CD4-positive, alpha-beta T cell treated with Interleukin-1 beta for 1 hour (primary cell): ENCODE measurements at regions not wholly inside any gene's neighbourhood (a gene's known extent, or its start where the extent isn't known, plus 50 kb on each side); places are given as distances from the start of the nearest gene placed in this dataset.

Experiments
- DNase-seq, 2 donors: peaks; one replicate each; pipeline ENCODE4 v3.0.0-alpha.2; 2020 to 2022

- no peak for DNase-seq
Measured at GRCh38 chr3:963255-963654, 129.6 kb upstream of the CNTN6 start.

DNA sequence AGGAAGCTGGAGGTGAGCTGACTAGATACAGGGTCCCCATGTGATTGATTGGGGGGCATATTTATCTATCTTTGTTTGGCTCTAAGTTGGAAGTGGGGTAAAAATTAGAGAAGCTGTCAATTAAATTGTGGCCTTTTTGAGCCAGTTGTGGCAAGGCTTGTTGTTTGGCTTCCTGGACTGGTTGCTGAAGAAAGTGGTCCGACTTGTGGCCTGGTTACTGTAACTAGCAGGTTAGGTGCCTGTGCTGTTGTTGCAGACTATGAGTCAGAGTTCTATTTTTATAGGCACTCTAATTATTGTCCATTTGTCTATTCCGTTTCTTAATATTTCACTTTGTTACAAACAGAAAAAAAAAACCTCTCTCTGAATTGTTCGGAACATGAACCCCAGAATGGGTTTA lies 129.1 kb upstream of the CNTN6 start:
- no peak for DNase-seq

DNA sequence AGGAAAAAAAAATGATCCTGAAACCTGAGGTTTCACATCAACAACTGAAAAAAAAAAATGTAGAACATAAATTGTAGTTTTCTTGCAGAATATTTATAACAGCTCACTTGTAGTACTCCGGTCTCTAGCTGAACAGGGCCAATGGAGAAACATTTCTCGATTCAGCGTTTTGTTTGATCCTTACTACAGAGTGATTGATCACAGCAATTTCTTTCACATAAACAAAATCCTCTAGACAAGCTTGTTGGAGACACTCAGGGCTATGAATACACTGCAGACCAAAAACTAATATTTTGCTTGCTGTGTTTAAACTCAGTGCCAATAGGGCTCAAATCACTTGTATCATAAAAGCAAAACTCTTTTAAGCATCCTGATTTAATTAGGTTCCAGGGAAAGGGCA lies 127.0 kb upstream of the CNTN6 start:
- DNase-seq, result no peak

- no peak for DNase-seq
Measured at GRCh38 chr3:966341-966740, 126.5 kb upstream of the CNTN6 start.

GRCh38 chr3:973340-973739 lies 119.5 kb upstream of the CNTN6 start:
- no peak for DNase-seq

- DNase-seq, result no peak
Measured at GRCh38 chr3:976006-976405, 116.8 kb upstream of the CNTN6 start.

DNA sequence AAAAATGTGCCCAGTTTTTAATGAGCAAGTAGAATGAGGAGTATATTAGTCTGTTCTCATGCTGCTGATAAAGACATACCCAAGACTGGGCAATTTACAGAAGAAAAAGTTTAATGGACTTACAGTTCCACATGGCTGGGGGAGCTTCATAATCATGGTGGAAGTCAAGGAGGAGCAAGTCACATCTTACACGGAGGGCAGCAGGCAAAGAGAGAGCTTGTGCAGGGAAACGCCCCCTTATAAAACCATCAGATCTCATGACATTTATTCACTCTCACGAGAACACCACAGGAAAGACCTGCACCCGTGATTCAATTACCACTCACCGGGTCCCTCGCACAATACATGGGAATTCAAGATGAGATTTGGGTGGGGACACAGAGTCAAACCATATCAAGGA lies 111.7 kb upstream of the CNTN6 start:
- no peak for DNase-seq

- DNase-seq, result no peak
Measured at GRCh38 chr3:988785-989184, 104.0 kb upstream of the CNTN6 start.

DNA sequence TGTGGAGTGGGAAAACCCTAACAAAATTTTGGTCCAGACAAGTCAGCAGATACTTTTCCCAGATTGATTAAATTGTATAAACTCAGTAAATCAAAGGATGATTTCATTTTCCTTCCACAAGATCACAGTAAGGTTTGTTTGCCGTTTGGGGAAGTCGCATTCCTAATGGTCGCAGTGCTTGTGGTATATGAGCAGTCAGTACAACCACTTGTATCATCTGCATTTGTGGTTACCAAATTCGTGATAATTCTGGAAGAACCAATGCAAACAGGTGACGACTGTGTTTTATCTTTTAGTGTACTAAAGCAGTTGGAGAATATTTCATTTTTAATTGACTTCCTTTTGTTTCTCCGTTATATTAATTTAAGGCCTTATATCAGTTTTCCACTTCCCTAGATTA lies 100.0 kb upstream of the CNTN6 start:
- no peak for DNase-seq

DNA sequence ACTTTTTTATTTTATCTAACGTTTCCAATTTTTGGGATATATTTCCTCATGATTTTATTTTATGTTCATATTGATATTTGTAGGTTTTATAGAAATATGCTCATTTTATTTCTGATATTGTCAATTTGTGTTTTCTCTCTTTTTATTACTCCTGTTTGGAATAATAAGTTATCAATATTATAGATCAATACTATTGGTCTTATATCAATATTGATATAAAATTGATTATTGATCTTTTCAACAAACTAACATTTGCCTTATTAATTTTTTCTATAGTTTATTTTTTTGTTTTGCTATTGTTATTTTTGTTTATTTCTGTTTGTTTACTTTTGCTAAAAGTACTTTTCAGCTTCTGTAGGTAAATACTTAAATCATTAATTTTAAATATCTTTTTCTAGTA lies 90.8 kb upstream of the CNTN6 start:
- DNase-seq, result no peak

DNA sequence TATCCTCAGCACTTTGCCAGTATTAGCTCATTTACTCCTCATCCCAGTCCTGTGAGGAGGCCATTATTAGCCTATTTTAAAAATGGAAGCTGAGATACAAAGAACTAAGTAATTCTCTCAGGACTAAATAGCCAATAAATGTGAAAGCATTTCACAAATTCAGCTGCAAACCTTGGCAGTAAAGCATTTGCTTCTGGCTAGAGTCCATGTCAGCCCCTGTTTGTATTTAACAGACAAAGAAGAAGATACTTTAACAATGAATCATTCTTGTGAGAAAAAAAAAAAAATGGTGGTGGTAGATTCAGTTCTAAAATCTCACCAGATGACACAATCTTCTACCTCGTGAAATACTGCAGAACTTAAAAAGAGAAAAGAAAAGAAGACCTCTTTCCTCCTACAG lies 85.0 kb upstream of the CNTN6 start:
- DNase-seq, result no peak

DNA sequence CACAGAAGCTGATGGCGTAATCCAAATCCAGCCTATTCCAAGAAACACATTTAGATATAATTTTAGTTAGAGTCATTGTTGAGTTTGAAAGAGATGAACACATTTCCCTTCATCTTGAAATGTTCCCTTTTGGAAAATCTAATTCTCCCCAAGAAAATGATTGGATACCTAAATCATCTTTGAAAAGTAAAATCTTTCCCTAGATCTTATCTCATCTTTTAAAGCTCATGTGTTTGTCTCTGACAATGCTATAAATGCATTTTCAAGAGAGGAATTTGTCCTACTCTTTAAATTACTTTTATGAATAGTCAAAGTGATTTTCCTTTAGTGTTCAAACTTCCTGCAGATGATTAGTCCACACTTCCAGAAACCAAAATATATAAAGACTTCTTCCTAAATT lies 82.6 kb upstream of the CNTN6 start:
- DNase-seq, result no peak

DNA sequence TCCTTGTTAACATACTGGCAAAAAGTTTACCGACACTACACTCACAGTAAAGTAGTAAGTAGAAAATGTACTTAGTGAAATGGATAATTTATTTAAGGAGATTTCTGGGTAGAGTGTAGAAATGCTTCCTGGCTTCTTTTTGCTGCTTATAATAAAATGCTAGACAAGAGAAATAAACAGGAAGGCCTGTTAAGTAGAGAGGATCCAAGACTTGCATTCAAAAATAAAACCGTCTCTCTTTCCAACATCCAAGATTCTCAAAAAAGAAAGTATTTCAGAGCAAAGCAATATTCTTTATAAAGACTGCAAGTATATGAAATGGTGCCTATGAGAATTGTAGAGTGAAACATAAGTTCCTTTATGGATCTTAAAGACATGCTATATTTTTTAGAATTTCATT lies 77.0 kb upstream of the CNTN6 start:
- DNase-seq, result no peak

- DNase-seq, result no peak
Measured at GRCh38 chr3:1017870-1018269, 75.0 kb upstream of the CNTN6 start.

DNA sequence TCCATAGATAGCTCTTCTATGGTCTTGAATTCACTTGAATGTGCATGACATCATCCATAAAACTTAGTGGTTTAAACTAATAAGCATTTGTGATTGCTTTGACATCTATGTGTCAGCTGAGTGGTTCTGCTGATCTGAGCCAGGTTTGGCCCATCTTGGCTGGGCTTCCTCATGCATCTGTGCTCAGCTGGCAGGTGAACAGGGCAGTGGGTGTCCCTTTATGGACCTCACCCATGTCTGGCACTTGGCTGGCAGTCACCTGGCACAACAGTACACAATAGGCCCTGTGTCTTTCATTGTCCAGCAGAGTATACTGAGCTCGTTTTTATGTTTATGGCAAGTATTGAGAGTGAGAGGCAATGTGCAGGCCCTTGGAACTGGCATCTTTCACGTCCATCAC lies 73.7 kb upstream of the CNTN6 start:
- no peak for DNase-seq

DNA sequence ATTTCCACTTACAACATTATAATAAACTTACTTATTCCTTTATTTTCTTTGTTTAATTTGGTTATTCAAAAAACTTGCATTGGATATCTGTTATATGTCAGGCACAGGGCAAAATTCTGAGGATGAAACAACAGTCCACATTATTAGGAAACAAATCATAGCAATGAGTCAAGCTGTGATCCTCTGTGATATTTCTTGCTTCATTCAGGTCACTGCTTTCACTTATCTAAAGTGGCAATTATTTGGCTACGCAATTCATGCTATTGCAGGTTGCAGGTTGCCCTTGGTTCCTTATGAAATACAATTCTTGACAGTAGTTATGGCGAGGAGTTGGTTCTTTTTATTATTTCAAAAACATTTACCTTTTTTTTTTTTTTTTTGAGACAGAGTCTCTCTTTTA lies 66.4 kb upstream of the CNTN6 start:
- no peak for DNase-seq

DNA sequence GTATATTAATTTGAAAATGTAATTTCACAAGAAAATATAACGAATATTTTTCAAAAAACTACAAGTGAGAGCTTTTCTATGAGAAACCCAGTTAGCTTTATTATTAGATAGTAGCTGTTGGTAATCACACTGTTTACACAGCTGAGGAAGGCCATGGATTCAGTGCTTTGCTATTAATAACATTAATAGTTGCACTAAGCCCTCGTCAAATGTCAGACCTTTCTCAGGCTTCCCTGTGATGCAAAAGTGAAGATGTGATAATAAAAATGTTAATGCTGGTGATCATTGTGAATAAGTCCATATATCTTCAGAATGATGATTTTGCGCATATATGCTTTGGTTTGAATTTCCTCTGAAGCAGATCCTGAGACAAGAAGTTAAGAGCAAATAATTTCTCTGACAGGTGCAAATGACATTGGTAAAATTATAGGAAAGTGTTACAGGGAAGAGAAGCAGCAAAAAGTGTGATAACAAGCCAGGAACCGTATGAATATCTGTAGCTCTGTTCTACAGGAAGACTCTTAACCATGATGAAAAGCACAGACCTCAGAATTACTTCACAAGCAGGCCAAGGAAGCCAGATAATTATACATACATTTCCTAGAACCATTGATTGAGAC lies 56.5 kb upstream of the CNTN6 start:
- no peak for DNase-seq

GRCh38 chr3:1037631-1038030 lies 55.2 kb upstream of the CNTN6 start:
- no peak for DNase-seq
